ENCODE measurements at regions not wholly inside any gene's neighbourhood (a gene's known extent, or its start where the extent isn't known, plus 50 kb on each side); places are given as distances from the start of the nearest gene placed in this dataset.

DNA sequence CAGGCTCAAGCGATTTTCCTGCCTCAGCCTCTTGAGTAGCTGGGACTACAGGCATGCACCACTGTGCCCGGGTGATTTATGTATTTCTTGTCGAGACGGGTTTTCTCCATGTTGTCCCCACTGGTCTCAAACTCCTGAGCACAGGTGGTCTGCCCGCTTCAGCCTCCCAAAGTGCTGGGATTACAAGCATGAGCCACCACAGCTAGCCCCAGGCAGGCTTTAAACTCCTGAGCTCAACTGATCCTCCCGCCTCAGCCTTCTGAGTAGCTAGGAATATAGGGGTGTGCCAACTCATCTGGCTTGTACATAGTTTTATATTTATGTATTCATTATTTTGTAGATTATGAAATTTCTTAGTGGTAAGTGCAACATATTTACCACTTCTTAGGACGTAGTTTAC lies 198.8 kb upstream of the MCTP2 start:
- TF ChIP-seq, protein P1, sequence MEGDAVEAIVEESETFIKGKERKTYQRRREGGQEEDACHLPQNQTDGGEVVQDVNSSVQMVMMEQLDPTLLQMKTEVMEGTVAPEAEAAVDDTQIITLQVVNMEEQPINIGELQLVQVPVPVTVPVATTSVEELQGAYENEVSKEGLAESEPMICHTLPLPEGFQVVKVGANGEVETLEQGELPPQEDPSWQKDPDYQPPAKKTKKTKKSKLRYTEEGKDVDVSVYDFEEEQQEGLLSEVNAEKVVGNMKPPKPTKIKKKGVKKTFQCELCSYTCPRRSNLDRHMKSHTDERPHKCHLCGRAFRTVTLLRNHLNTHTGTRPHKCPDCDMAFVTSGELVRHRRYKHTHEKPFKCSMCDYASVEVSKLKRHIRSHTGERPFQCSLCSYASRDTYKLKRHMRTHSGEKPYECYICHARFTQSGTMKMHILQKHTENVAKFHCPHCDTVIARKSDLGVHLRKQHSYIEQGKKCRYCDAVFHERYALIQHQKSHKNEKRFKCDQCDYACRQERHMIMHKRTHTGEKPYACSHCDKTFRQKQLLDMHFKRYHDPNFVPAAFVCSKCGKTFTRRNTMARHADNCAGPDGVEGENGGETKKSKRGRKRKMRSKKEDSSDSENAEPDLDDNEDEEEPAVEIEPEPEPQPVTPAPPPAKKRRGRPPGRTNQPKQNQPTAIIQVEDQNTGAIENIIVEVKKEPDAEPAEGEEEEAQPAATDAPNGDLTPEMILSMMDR (IDR thresholded peaks at IDR 0.05; ENCODE audit: control extremely low read depth, extremely low read depth, low read depth, missing control alignments), result no peak
- CTCF ChIA-PET, result no interaction called here
- no peak for DNase-seq (ENCODE audit: extremely low spot score)
- POLR2A ChIA-PET, result no interaction called here

DNA sequence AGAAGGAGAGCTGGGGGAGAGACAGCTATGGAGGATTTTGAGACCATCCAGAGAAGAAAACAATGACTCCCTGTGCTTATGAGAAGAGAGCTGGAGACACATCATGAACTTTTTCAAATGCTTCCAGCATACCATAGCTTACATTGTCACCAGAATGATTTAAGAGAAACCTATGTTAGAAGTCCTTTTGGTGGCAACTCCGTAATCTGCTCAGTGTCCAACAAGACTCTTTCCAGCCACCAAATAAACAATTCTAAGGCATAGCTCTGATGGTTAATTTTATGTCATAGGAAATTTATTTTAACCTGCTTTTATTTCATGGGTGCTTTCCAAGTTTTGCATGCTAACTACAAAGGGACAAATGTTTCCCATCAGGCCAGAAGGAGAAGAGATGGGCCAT lies 200.3 kb upstream of the MCTP2 start:
- DNase-seq (ENCODE audit: extremely low spot score), result no peak
- CTCF ChIA-PET, result interaction anchor here (0.7 kb wide), 1 partner anchor 11 kb away, joined by 3 read pairs; no protein-coding TSS in a partner anchor
- TF ChIP-seq, protein P1 (IDR thresholded peaks at IDR 0.05; ENCODE audit: control extremely low read depth, extremely low read depth, low read depth, missing control alignments), result no peak
- POLR2A ChIA-PET, result no interaction called here

DNA sequence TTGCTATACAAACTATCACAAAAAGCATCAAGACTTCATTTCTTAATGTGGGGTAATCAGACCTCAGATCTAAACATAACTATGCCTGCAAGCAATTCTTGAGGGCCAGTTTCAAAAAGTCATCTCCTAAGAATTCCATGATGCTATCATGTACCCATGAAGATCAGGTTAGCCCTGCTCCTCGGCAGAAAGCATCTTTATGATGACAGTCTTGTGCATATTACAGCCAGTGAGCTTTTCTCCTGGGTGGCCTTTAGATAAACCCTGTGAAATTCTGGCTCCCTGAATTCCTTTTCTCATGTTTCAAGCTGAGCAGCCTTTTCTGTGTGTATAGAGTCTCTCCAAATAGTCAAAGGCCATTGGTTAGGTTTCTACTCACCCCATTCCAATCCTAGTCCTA lies 201.9 kb upstream of the MCTP2 start:
- TF ChIP-seq, protein P1 (IDR thresholded peaks at IDR 0.05; ENCODE audit: control extremely low read depth, extremely low read depth, low read depth, missing control alignments), result no peak
- CTCF ChIA-PET, result no interaction called here
- no peak for DNase-seq (ENCODE audit: extremely low spot score)
- POLR2A ChIA-PET, result no interaction called here

DNA sequence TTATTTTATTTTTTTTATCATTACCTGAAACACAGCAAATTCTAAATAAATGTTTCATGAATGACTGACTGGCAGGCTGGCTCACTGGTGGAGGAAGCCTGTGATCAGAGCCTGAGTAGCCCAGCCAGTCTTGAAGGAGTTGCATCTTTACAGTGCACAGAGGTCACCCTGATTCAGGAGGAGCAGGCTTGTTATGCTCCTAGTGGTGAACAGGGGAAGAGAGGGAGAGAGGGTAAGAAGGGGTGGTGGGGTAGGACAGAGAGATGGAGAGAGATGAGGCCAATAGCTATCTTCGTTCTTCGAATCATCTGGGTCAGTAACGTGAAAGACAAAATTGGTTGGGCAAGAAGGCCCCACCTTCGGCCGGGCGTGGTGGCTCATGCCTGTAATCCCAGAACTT lies 202.6 kb upstream of the MCTP2 start:
- TF ChIP-seq, protein P1 (IDR thresholded peaks at IDR 0.05; ENCODE audit: control extremely low read depth, extremely low read depth, low read depth, missing control alignments), result no peak
- no peak for DNase-seq (ENCODE audit: extremely low spot score)
- CTCF ChIA-PET, result no interaction called here
- POLR2A ChIA-PET, result no interaction called here

DNA sequence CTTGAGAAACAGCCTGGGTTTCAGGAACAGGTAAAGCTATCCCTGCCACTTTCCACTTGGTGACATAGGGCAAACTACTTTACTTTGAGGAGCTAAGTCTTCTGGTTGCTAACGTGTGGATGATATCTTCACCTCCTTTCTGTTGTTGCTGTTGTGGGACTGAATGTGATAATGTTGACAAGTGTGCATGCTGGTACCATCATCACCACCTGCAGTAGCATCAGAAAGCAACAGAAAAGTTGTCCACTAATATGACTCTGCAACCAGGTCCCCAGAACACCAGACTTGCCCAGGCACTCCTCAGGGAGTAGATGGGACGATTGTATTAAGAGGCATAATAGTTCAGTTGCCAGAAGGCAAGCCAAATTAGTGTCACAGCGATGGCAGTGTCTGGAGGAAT lies 203.2 kb upstream of the MCTP2 start:
- DNase-seq (ENCODE audit: extremely low spot score), result no peak
- ChIA-PET CTCF (no interaction called here), POLR2A (no interaction called here)
- TF ChIP-seq, protein P1 (IDR thresholded peaks at IDR 0.05; ENCODE audit: control extremely low read depth, extremely low read depth, low read depth, missing control alignments), result no peak

DNA sequence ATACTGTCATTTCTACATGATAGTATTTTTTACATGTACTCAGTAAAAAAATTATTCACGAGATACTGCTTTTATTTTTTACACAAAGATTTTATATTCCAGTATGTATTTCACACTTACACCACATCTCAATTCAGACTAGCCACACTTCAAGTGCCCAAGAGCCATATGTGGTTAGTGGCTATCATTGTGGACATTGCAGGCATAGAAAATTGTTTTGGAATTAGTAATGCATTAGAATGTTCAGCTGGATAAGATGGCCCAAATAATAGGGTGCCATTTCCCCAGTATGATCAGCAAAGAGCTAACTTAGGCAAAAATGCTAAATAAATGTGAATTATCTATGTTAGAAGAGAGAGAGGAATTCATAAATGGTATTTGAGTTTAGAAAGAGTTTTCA lies 203.8 kb upstream of the MCTP2 start:
- DNase-seq (ENCODE audit: extremely low spot score), result no peak
- POLR2A ChIA-PET, result no interaction called here
- TF ChIP-seq, protein P1 (IDR thresholded peaks at IDR 0.05; ENCODE audit: control extremely low read depth, extremely low read depth, low read depth, missing control alignments), result no peak
- CTCF ChIA-PET, result no interaction called here

All from GM10248 (cell line).